MM.1S (cell line): ENCODE measurements at regions not wholly inside any gene's neighbourhood (a gene's known extent, or its start where the extent isn't known, plus 50 kb on each side); places are given as distances from the start of the nearest gene placed in this dataset.

ENCODE experiments used
- DNase-seq: peaks from one replicate; pipeline ENCODE4 v3.0.0-alpha.2; 2015
- H2AFZ ChIP-seq: fragments of 300-600 bp; sonication (generic); 2 replicates; pipeline ENCODE4 v1.6.0; 2016; ENCODE audit warnings: antibody characterized with exemption, low read length
- H3F3A ChIP-seq: fragments of 300-600 bp; sonication (generic); 2 replicates; pipeline ENCODE4 v1.6.1; 2016; ENCODE audit warnings: mild to moderate bottlenecking, antibody characterized with exemption, low read length, moderate library complexity, mixed read lengths; ENCODE audit not compliant: insufficient read depth
- H3K27ac ChIP-seq: fragments of 300-600 bp; sonication (generic); 2 replicates; pipeline ENCODE4 v1.5.1; 2016; ENCODE audit warnings: mild to moderate bottlenecking, low read length
- H3K27me3 ChIP-seq: fragments of 300-600 bp; sonication (generic); replicated peaks from 2 replicates; pipeline ENCODE4 v1.6.0; 2016; ENCODE audit warnings: low read length; ENCODE audit not compliant: insufficient read depth
- H3K36me3 ChIP-seq: fragments of 300-600 bp; sonication (generic); replicated peaks from 2 replicates; pipeline ENCODE4 v1.6.1; 2016; ENCODE audit warnings: mild to moderate bottlenecking, low read length, mixed read lengths; ENCODE audit not compliant: insufficient read depth
- H3K4me1 ChIP-seq: fragments of 300-600 bp; sonication (generic); 2 replicates; pipeline ENCODE4 v1.6.1; 2016; ENCODE audit warnings: low read length, mixed read lengths
- H3K4me2 ChIP-seq: fragments of 300-600 bp; sonication (generic); 2 replicates; pipeline ENCODE4 v1.6.0; 2016; ENCODE audit warnings: low read depth, low read length
- H3K4me3 ChIP-seq: fragments of 300-600 bp; sonication (generic); 2 replicates; pipeline ENCODE4 v1.5.1; 2016; ENCODE audit warnings: low read length, mixed read lengths
- H3K79me2 ChIP-seq: fragments of 300-600 bp; sonication (generic); 2 replicates; pipeline ENCODE4 v1.6.1; 2016; ENCODE audit warnings: mixed run types, low read length, mixed read lengths
- H3K9ac ChIP-seq: fragments of 300-600 bp; sonication (generic); 2 replicates; pipeline ENCODE4 v1.6.1; 2016; ENCODE audit warnings: low read length, mixed read lengths
- H3K9me2 ChIP-seq: fragments of 300-600 bp; sonication (generic); replicated peaks from 2 replicates; pipeline ENCODE4 v1.6.1; 2016; ENCODE audit warnings: mild to moderate bottlenecking, low read length, mixed read lengths; ENCODE audit not compliant: insufficient read depth
- H3K9me3 ChIP-seq: fragments of 300-600 bp; sonication (generic); replicated peaks from 2 replicates; pipeline ENCODE4 v1.6.1; 2016; ENCODE audit warnings: mild to moderate bottlenecking, low read length, mixed read lengths; ENCODE audit not compliant: insufficient read depth
- H4K20me1 ChIP-seq: fragments of 300-600 bp; sonication (generic); 2 replicates; pipeline ENCODE4 v1.6.1; 2016; ENCODE audit warnings: mild to moderate bottlenecking, low read length, moderate library complexity, mixed read lengths; ENCODE audit not compliant: insufficient read depth
- CTCF ChIP-seq: fragments of 300-600 bp; sonication (generic); IDR thresholded peaks from 2 replicates; pipeline ENCODE4 v1.5.1; 2016; ENCODE audit warnings: antibody characterized with exemption, low read length, mixed read lengths
- EZH2 ChIP-seq: fragments of 300-600 bp; sonication (generic); optimal IDR thresholded peaks from 2 replicates; pipeline ENCODE3; 2017; ENCODE audit warnings: low read depth, mild to moderate bottlenecking, antibody characterized with exemption, low read length, mixed read lengths
- EZH2phosphoT487 ChIP-seq: fragments of 300-600 bp; sonication (generic); IDR thresholded peaks from 2 replicates; pipeline ENCODE4 v1.6.1; 2018; ENCODE audit warnings: antibody characterized with exemption, low read length

- Histone ChIP-seq H3K9me3 (no peaks in the 10 kb centered on the region), H3K4me1 (no peaks in the 10 kb centered on the region), H3K27me3 (no peaks in the 10 kb centered on the region), H3K36me3 (no peaks in the 10 kb centered on the region), H3F3A (no peaks in the 10 kb centered on the region), H3K4me3 (no peak overlapping the region), H3K79me2 (no peaks in the 10 kb centered on the region), H3K9me2 (no peaks in the 10 kb centered on the region), H3K4me2 (no peak overlapping the region), H3K27ac (no peak overlapping the region), H3K9ac (no peak overlapping the region), H2AFZ (no peak overlapping the region), H4K20me1 (no peaks in the 10 kb centered on the region)
- no peak for DNase-seq
- TF ChIP-seq EZH2: no peak
- no peak for TF ChIP-seq CTCF
- TF ChIP-seq EZH2phosphoT487: no peak
These were observed 230.1 kb upstream of the FAT1 start for GRCh38 chr4:186953599-186954260.

- Histone ChIP-seq H3K9ac (no peak overlapping the region), H3K9me3 (no peaks in the 10 kb centered on the region), H3K4me2 (no peak overlapping the region), H3K9me2 (no peaks in the 10 kb centered on the region), H3K4me1 (no peaks in the 10 kb centered on the region), H3K36me3 (no peaks in the 10 kb centered on the region), H3K27me3 (no peaks in the 10 kb centered on the region), H4K20me1 (no peaks in the 10 kb centered on the region), H3K27ac (no peak overlapping the region), H3F3A (no peaks in the 10 kb centered on the region), H3K79me2 (no peaks in the 10 kb centered on the region), H2AFZ (no peak overlapping the region), H3K4me3 (no peak overlapping the region)
- no peak for DNase-seq
- no peak for TF ChIP-seq EZH2
These were observed 230.9 kb upstream of the FAT1 start for GRCh38 chr4:186954509-186954908.

GRCh38 chr4:186954956-186955355 lies 231.3 kb upstream of the FAT1 start:
- H3K36me3 ChIP-seq: no peaks in the 10 kb centered on the region
- H3K4me1 ChIP-seq: no peaks in the 10 kb centered on the region
- TF ChIP-seq EZH2 (no peak), EZH2phosphoT487 (no peak), CTCF (no peak)
- H3F3A ChIP-seq: no peaks in the 10 kb centered on the region
- no peaks in the 10 kb centered on the region for H3K9me2 ChIP-seq
- H3K4me3 ChIP-seq: no peak overlapping the region
- no peak overlapping the region for H2AFZ ChIP-seq
- H3K4me2 ChIP-seq: no peak overlapping the region
- H4K20me1 ChIP-seq: no peaks in the 10 kb centered on the region
- no peak overlapping the region for H3K9ac ChIP-seq
- no peaks in the 10 kb centered on the region for H3K9me3 ChIP-seq
- no peak overlapping the region for H3K27ac ChIP-seq
- no peaks in the 10 kb centered on the region for H3K79me2 ChIP-seq
- no peaks in the 10 kb centered on the region for H3K27me3 ChIP-seq
- no peak for DNase-seq

- Histone ChIP-seq H3K4me1 (no peaks in the 10 kb centered on the region), H3K79me2 (no peaks in the 10 kb centered on the region), H2AFZ (no peak overlapping the region), H3F3A (no peaks in the 10 kb centered on the region), H3K9me2 (no peaks in the 10 kb centered on the region), H3K4me3 (no peak overlapping the region), H3K27me3 (no peaks in the 10 kb centered on the region), H3K36me3 (no peaks in the 10 kb centered on the region), H3K9me3 (no peaks in the 10 kb centered on the region), H3K4me2 (no peak overlapping the region), H3K9ac (no peak overlapping the region), H4K20me1 (no peaks in the 10 kb centered on the region), H3K27ac (no peak overlapping the region)
- DNase-seq: no peak
- TF ChIP-seq EZH2 (no peak), EZH2phosphoT487 (no peak), CTCF (no peak)
These were observed 234.4 kb upstream of the FAT1 start for GRCh38 chr4:186957952-186958555.
